Skeletal muscle tissue (tissue), 3 donors: ENCODE measurements at regions not wholly inside any gene's neighbourhood (a gene's known extent, or its start where the extent isn't known, plus 50 kb on each side); places are given as distances from the start of the nearest gene placed in this dataset.
A peak's percentile ranks its signal among the peaks of the same experiment; 100 is the strongest.

ENCODE experiments used
- H3K27ac ChIP-seq: one replicate; pipeline ENCODE4 v1.7.0; 2013; ENCODE audit warnings: mild to moderate bottlenecking, low read depth, low read length, inconsistent platforms
- H3K27me3 ChIP-seq, 3 donors: one replicate each; pipeline ENCODE4 v1.7.0; 2013; ENCODE audit warnings: low read length in 3 of 3; ENCODE audit not compliant: control insufficient read depth in 3 of 3, insufficient read depth in 3 of 3
- H3K36me3 ChIP-seq, 3 donors: one replicate each; pipeline ENCODE4 v1.7.0; 2013; ENCODE audit warnings: low read length in 3 of 3; ENCODE audit not compliant: control insufficient read depth in 3 of 3, insufficient read depth in 3 of 3
- H3K4me1 ChIP-seq, 3 donors: one replicate each; pipeline ENCODE4 v1.7.0; 2013; ENCODE audit warnings: low read length in 3 of 3, mild to moderate bottlenecking in 3 of 3; ENCODE audit not compliant: control insufficient read depth in 3 of 3, insufficient read depth in 3 of 3
- H3K4me3 ChIP-seq, 3 donors: one replicate each; pipeline ENCODE4 v1.7.0; 2013; ENCODE audit warnings: low read length in 3 of 3
- H3K9ac ChIP-seq, 3 donors: one replicate each; pipeline ENCODE4 v1.7.0; 2013; ENCODE audit warnings: low read length in 3 of 3, mild to moderate bottlenecking in 3 of 3, moderate library complexity in 2 of 3, low read depth in 1 of 3
- H3K9me3 ChIP-seq, 3 donors: one replicate each; pipeline ENCODE4 v1.7.0; 2013; ENCODE audit warnings: low read length in 3 of 3; ENCODE audit not compliant: control insufficient read depth in 3 of 3
- donor health status: Osteomylitis.

DNA sequence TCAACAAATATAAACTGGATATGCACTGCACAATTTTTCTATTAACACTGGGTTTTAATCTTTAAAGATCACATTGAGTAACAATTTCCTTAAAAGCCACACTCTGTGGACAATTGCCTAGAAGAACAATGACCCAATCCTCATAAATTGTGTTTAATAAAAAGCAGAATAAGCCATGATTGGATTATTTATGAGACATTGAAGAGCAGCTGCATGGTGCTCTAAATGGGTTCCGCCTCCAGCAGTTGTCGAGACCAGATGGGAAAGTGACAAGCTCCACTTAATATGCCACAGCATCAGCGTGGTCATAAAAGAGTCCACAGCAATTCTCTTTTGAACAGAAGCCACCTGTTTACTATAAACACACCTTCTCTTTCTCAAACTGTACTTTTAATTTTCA is 635.2 kb upstream of the FRG1 start:
- Histone ChIP-seq H3K4me1 (no peaks in the 10 kb centered on the region), H3K27me3 (no peaks in the 10 kb centered on the region), H3K27ac (no peak overlapping the region), H3K9me3 (no peaks in the 10 kb centered on the region), H3K4me3 (no peak overlapping the region), H3K9ac (no peak overlapping the region), H3K36me3 (no peaks in the 10 kb centered on the region)

DNA sequence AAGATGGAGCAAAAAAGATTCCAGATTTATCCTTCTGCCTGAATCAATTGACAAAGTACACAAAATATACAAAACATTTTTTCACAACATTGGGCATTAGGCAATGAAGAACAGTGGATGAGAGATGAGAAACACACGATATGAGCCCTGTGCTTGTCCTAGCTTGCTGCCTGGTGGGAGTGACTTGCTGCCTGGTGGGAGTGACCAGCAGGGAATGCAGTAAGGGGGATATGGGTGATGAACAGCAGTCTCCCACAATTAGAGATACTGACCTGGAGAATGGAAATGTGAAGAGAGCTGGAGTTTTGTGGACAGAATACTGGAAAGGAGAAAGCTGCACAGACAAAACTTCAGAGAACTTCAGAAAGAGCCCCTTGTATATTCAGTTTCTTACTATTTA is 629.4 kb upstream of the FRG1 start:
- Histone ChIP-seq H3K36me3 (no peaks in the 10 kb centered on the region), H3K27me3 (no peaks in the 10 kb centered on the region), H3K9me3 (no peaks in the 10 kb centered on the region), H3K4me1 (no peaks in the 10 kb centered on the region), H3K9ac (no peak overlapping the region), H3K4me3 (no peak overlapping the region), H3K27ac (no peak overlapping the region)

DNA sequence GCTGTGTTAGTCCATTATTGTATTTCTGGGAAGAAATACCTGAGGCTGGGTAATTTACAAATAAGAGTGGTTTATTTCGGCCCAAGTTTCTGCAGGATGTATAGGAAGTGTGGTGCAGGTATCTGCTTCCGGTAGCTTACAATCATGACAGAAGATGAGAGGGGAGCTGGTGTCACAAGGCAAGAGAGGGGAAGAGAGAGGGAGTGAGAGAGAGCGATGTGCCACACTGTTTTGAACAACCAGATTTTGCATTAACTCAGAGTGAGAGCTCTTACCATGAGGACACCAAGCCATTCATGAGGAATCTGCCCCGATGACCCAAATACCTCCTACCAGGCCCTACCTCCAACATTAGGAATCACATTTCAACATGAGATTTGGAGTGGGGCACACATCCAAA is 627.6 kb upstream of the FRG1 start:
- Histone ChIP-seq H3K36me3 (no peaks in the 10 kb centered on the region), H3K9ac (no peak overlapping the region), H3K27me3 (no peaks in the 10 kb centered on the region)

DNA sequence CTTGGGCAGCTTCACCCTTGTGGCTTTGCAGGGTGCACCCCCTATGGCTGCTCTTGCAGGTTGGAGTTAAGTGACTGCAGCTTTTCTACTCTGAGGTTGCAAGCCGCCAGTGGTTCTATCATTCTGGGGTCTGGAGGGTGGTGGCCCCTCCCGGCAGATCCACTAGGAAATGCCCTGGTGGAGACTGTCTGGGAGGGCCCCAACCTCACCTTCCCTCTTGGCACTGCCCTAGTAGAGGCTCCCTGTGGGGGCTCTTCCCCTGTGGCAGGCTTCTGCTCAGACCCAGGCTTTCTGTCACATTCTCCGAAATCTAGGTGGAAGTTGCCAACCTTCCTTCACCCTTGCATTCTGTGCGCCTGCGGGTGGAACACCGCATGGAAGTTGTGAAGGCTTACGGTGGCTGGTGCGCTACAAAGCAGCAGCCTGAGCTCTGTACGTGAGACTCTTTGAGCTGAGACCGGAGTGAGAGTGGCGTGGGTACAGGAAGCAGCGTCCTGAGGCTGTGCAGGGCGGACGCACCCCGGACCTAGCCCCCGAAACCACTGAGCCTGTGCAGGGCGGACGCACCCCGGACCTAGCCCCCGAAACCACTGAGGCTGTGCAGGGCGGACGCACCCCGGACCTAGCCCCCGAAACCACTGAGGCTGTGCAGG is 626.7 kb upstream of the FRG1 start:
- Histone ChIP-seq H3K9me3 (no peaks in the 10 kb centered on the region), H3K27ac (no peak overlapping the region), H3K27me3 (no peaks in the 10 kb centered on the region), H3K4me1 (no peaks in the 10 kb centered on the region), H3K9ac (no peak overlapping the region), H3K36me3 (no peaks in the 10 kb centered on the region), H3K4me3 (no peak overlapping the region)

More for the DNA sequence above, 627.6 kb upstream of the FRG1 start:
- Histone ChIP-seq H3K27ac (no peak overlapping the region), H3K9me3 (no peaks in the 10 kb centered on the region), H3K4me3 (no peak overlapping the region), H3K4me1 (no peaks in the 10 kb centered on the region)

DNA sequence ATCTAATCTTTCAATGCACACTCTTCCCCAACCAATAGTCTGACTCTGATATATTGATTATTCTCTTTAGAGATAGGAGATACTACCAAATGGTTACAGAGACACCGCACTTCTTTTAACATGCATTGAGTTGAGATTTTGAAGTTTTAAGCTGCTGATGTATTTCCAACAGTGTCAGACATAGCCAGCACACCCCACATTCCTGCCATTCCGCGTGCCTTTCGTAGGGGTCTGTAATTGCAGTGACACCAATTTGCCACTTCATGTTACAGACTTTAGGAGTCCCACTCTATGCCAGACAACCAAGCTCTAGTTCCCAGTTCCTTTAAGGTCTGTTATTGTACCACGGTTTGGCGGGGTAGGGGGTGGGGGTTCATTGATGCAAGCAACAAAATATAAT is 618.2 kb upstream of the FRG1 start:
- no peak overlapping the region for H3K9ac ChIP-seq
- H3K4me3 ChIP-seq, result no peak overlapping the region
- no peaks in the 10 kb centered on the region for H3K4me1 ChIP-seq
- no peaks in the 10 kb centered on the region for H3K9me3 ChIP-seq
- H3K27ac ChIP-seq, result no peak overlapping the region
- no peaks in the 10 kb centered on the region for H3K36me3 ChIP-seq
- H3K27me3 ChIP-seq, result no peaks in the 10 kb centered on the region

DNA sequence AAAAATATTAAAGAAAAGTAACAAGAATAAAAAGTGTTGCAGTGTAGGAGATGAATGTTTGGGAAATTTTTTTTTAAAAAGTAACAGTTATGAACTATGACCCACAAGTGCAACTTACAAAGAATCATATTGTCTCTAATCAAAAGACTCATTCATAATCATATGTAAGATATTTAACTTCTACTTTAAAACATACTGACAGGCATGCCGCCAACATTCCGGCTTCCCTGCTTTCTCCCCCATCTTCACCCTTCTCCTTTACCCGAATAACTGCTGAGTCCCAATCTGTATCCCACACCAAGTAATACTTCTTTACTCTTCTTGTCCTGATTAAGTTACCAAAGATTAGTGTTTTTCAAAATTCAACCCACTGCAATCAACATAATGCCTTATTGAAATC is 598.8 kb upstream of the FRG1 start:
- Histone ChIP-seq H3K4me1 (no peaks in the 10 kb centered on the region), H3K27me3 (no peaks in the 10 kb centered on the region), H3K9ac (no peak overlapping the region), H3K36me3 (no peaks in the 10 kb centered on the region), H3K9me3 (peaks cover 0 to 2% (median 0%) of the 10 kb centered on the region in 3 donors), H3K27ac (no peak overlapping the region), H3K4me3 (no peak overlapping the region)

DNA sequence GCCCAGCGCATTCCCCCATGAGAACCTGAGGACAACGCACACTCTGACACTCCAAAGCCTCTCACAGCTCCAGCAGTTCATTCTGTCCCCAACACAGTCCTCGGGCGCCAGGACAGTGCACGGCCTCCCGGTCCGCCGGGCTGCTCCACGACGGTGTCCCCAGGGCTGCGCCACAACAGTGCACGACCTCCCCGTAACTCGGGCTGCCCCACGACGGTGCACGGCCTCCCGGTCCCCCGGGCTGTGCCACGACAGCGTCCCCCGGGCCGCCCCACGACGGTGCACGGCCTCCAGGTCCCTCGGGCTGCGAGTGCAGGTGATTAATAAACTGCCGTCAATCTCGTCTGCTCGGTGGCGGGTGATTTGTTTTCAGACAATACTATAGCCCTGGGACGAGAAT is 585.1 kb upstream of the FRG1 start:
- no peaks in the 10 kb centered on the region for H3K36me3 ChIP-seq
- no peaks in the 10 kb centered on the region for H3K4me1 ChIP-seq
- no peaks in the 10 kb centered on the region for H3K9me3 ChIP-seq
- no peak overlapping the region for H3K4me3 ChIP-seq
- no peak overlapping the region for H3K27ac ChIP-seq
- no peak overlapping the region for H3K9ac ChIP-seq
- H3K27me3 ChIP-seq, result no peaks in the 10 kb centered on the region

DNA sequence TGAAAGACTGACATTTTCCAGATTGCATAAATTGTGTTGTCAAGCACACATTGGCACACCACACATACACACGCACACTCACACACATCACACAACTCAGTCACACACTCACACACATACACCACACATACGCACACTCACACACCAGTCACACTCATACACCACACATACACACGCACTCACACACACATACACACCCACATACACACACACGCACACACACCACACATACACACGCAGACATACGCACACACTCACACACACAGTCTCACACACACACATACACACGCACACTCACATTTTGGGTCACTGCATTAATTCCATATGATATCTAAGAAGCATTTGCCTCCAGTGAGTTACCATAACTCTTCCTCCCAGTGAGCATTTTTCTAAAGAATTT is 578.3 kb upstream of the FRG1 start:
- no peaks in the 10 kb centered on the region for H3K4me1 ChIP-seq
- no peak overlapping the region for H3K27ac ChIP-seq
- H3K9me3 ChIP-seq, result no peaks in the 10 kb centered on the region
- H3K9ac ChIP-seq, result no peak overlapping the region
- no peaks in the 10 kb centered on the region for H3K27me3 ChIP-seq
- H3K4me3 ChIP-seq, result no peak overlapping the region
- no peaks in the 10 kb centered on the region for H3K36me3 ChIP-seq

DNA sequence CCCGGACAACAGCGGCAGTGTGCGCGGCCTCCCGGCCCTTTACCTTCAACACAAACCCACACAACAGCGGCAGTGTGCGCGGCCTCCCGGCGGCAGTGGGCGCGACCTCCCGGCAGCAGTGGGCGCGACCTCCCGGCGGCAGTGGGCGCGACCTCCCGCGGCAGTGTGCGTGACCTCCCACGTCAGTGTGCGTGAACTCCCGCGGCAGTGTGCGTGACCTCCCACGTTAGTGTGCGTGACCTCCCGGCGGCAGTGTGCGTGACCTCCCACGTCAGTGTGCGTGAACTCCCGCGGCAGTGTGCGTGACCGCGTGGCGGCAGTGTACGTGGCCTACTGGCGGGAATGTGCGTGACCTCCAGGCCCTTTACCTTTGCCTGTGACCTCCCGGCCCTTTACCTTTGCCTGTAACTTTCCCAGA is 576.6 kb upstream of the FRG1 start:
- no peaks in the 10 kb centered on the region for H3K27me3 ChIP-seq
- no peak overlapping the region for H3K9ac ChIP-seq
- no peaks in the 10 kb centered on the region for H3K9me3 ChIP-seq
- H3K4me3 ChIP-seq, result peak overlapping the region in 1 of 3 donors; percentile 43
- H3K4me1 ChIP-seq, result no peaks in the 10 kb centered on the region
- no peak overlapping the region for H3K27ac ChIP-seq
- H3K36me3 ChIP-seq, result no peaks in the 10 kb centered on the region

DNA sequence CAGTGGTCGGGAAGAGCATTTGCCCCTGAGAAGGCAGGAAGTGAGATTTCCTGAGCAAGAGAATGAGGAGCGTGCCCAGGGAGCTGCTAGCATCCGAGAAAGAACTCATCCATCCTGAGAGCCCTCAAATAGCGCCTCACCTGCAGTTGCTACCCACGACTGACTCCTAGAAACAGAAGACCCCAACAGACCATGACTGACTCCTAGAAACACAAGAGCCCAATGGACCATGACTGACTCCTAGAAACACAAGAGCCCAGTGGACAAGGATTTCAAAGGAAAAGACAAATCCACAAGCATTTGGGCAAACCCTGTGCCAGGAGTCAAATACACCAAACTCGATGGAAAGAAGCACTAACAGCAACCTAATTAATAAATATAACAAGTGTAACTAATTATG is 575.2 kb upstream of the FRG1 start:
- H3K36me3 ChIP-seq, result no peaks in the 10 kb centered on the region
- no peaks in the 10 kb centered on the region for H3K9me3 ChIP-seq
- no peak overlapping the region for H3K27ac ChIP-seq
- H3K4me3 ChIP-seq, result no peak overlapping the region
- no peak overlapping the region for H3K9ac ChIP-seq
- no peaks in the 10 kb centered on the region for H3K4me1 ChIP-seq
- H3K27me3 ChIP-seq, result no peaks in the 10 kb centered on the region
